GM20000 (cell line): ENCODE measurements at regions not wholly inside any gene's neighbourhood (a gene's known extent, or its start where the extent isn't known, plus 50 kb on each side); places are given as distances from the start of the nearest gene placed in this dataset.

ENCODE experiments used
- DNase-seq: peaks from one replicate; pipeline ENCODE4 v3.0.0; 2012; ENCODE audit warnings: low spot score
- TF ChIP-seq, protein P1 (sequence below): IDR thresholded peaks from 2 replicates; pipeline ENCODE4 v1.5.1; 2012; ENCODE audit warnings: mild to moderate bottlenecking, control low read depth; ENCODE audit errors: extremely low read depth, missing control alignments

DNA sequence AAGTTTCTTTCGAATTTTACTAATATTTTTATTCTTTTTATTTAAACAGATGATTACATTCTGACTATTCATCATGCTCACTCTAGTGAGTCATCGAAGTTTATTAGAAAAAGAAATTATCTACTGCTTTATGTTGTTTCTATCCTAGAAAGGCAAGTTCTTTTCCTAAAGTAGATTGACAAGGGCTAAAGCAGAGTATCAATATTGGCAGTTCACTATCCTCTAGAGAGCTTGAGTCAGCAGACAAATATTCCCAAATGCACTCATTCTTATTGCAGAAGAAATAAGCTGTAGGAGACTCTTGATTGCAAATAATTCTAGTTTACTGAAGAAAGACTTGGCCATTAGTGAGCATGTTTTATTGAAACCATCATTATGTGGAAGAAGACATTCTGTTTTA lies 911.8 kb downstream of the CENPC start:
- TF ChIP-seq, protein P1, sequence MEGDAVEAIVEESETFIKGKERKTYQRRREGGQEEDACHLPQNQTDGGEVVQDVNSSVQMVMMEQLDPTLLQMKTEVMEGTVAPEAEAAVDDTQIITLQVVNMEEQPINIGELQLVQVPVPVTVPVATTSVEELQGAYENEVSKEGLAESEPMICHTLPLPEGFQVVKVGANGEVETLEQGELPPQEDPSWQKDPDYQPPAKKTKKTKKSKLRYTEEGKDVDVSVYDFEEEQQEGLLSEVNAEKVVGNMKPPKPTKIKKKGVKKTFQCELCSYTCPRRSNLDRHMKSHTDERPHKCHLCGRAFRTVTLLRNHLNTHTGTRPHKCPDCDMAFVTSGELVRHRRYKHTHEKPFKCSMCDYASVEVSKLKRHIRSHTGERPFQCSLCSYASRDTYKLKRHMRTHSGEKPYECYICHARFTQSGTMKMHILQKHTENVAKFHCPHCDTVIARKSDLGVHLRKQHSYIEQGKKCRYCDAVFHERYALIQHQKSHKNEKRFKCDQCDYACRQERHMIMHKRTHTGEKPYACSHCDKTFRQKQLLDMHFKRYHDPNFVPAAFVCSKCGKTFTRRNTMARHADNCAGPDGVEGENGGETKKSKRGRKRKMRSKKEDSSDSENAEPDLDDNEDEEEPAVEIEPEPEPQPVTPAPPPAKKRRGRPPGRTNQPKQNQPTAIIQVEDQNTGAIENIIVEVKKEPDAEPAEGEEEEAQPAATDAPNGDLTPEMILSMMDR = no peak
- DNase-seq = no peak

- DNase-seq = no peak
- TF ChIP-seq, protein P1 = no peak
Measured at GRCh38 chr4:66629927-66630326, 915.4 kb downstream of the CENPC start.

- no peak for DNase-seq
- TF ChIP-seq, protein P1 = no peak
Measured at GRCh38 chr4:66628146-66628545, 917.2 kb downstream of the CENPC start.

DNA sequence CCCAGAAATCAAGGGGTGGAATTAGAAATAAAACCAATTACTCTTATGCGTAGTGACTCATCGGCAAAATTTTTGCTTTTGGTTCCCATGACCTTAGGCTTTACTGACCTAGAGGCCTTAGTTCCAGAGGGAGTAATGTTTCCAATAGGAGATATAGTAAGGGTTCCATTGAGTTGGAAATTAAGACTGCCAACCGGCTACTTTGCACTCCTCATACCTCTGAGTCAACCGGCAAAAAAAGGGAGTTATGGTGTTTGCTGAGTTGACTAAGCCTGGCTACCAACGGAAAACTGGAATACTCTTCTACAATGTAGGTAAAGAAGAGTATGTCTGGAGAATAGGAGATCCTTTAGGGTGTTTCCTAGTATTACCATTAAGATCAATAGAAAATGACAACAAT lies 919.8 kb downstream of the CENPC start:
- TF ChIP-seq, protein P1 = no peak
- no peak for DNase-seq

DNA sequence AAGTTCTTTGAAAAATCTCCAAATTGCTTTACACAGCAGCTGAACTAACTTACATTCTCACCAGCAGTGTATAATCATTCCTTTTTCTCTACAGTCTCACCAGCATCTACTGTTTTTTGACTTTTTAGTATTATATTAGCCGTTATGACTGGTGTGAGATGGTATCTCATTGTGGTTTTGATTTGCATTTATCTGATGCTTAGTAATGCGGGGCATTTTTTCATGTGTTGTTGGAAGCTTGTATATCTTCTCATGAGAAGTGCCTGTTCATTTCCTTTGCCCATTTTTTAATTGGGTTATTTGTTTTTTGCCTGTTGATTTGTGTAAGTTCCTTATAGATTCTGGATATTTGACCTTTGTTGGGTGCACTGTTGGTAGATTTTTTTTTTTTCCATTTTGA lies 931.7 kb downstream of the CENPC start:
- no peak for DNase-seq
- TF ChIP-seq, protein P1 = no peak

DNA sequence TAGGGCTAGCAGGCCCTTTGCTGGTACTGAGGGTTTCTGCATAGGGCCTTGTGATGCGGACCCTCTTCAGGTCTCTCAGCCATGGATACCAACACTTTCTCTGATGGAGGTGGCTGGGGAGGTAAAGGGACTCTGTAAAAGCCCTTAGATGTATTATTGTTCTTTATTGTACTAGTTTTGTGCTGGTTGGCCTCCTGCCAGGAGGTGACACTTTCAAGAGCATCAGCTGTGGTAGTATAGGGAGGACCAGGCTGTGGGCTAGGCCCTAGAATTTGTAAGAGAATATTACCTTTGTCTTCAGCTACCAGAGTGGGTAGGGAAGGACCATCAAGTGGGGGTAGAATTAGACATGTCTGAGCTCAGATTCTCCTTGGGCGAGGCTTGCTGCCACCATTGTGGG lies 936.3 kb downstream of the CENPC start:
- DNase-seq = no peak
- TF ChIP-seq, protein P1 = no peak

- DNase-seq = no peak
- TF ChIP-seq, protein P1 = no peak
Measured at GRCh38 chr4:66606908-66607307, 936.6 kb upstream of the EPHA5 start.
